KBM-7 (cell line): ENCODE measurements at regions not wholly inside any gene's neighbourhood (a gene's known extent, or its start where the extent isn't known, plus 50 kb on each side); places are given as distances from the start of the nearest gene placed in this dataset.
A peak's percentile ranks its signal among the peaks of the same experiment; 100 is the strongest.
"Not testable (repeated sequence)": the region's sequence is repeated elsewhere in the genome, so short reads cannot be mapped to it uniquely, and the experiment has no call there.

ENCODE experiments used
- DNase-seq: peaks from one replicate; pipeline ENCODE4 v3.0.0-alpha.2; 2015
- in situ Hi-C: fragments of 300-500 bp; cut with MboI; formaldehyde crosslinking; loops from 2 replicates; pipeline ENCODE4 v1.14.3; 2020; ENCODE audit warnings: low sequenced_read_pairs, low pct_unique_long_range_greater_than_20kb, mixed read lengths

- in situ Hi-C loops: no loop called here
- DNase-seq: no peak
Measured at GRCh38 chr7:119685906-119686305, 587.1 kb upstream of the KCND2 start.

- in situ Hi-C loops: no loop called here
- DNase-seq: no peak
Measured at GRCh38 chr7:119688831-119689230, 584.1 kb upstream of the KCND2 start.

DNA sequence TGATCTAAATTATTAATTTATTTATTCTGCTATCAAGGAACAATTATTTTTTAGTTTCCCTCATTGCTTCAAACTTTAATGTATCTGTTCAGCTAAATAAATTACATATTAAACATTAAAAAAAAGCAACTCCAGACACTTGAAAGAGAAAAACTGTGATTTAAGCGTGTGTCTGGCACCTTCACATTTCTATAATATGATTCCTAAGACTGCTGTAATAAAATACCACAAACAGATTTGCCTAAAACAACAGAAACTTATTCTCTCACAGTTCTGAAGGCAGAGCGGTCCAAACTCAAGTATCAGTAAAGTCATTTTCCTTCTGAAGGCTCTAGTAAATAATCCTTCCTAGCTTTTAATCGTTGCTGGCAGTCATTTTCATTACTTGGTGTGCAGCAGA, 580.4 kb upstream of the KCND2 start:
- DNase-seq: no peak
- in situ Hi-C loops: no loop called here

- DNase-seq: no peak
- in situ Hi-C loops: no loop called here
Measured at GRCh38 chr7:119694506-119694905, 578.5 kb upstream of the KCND2 start.

DNA sequence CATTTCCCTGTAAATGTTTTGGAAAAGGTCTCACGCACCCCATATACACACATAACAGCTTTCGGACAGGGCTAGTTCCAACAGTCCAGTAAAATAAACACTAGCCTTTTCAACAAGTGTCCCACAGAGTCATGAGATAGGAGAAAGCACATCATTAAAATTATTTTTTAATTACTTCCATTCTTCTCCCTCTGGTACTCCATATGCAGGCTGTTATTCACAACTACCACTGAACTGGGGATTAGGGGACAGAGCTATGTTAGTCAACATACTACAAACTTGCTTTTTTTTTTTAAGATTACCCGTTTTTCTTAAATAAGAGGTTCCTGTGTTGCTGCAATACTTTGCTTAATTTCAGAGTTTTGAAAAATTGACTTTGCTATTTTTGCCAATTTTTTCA, 576.6 kb upstream of the KCND2 start:
- in situ Hi-C loops: no loop called here
- no peak for DNase-seq

DNA sequence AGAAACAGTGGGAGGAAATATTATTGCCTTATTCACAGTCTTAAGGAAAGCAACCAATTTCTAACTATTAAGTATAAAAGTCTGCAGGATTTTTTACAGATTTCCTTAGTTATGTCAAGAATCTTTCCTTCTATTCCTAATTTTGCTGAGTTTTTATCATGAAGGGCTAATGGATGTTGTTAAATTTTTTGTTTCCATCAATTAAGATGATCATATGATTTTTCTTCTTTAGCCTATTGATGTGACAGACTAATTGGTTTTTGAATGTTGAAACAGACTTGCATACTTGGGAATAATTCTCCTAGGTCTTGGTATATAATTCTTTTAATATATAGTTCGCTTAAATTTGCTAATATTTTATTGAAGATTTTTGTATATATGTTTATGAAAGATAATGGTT, 569.1 kb upstream of the KCND2 start:
- in situ Hi-C loops: no loop called here
- DNase-seq: peak; percentile 2

- no peak for DNase-seq
- in situ Hi-C loops: no loop called here
Measured at GRCh38 chr7:119706608-119707007, 566.4 kb upstream of the KCND2 start.

- DNase-seq: no peak
- in situ Hi-C loops: no loop called here
Measured at GRCh38 chr7:119708891-119709290, 564.1 kb upstream of the KCND2 start.

- DNase-seq: no peak
- in situ Hi-C loops: no loop called here
Measured at GRCh38 chr7:119711104-119711503, 561.9 kb upstream of the KCND2 start.

DNA sequence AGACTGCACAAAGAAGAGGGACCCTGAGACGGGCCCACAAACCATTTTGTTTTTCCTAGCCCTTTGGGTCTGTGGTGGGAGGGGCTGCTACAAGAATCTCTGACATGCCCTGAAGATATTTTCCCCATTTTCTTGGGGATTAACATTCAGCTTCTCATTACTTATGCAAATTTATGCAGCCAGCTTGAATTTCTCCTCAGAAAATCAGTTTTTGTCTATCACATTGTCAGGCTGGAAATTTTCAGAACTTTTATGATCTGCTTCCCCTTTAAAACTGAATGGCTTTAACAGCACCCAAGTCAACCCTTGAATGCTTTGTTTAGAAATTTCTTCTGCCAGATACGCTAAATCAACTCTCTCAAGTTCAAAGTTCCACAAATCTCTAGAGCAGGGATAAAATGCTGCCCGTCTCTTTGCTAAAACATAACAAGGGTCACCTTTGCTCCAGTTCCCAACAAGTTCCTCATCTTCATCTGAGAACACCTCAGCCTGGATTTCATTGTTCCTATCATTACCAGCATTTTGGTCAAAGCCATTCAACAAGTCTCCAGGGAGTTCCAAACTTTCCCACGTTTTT, 560.0 kb upstream of the KCND2 start:
- DNase-seq: no peak
- in situ Hi-C loops: no loop called here

GRCh38 chr7:119713606-119714005, 559.4 kb upstream of the KCND2 start:
- in situ Hi-C loops: no loop called here
- DNase-seq: no peak

- DNase-seq: no peak
- in situ Hi-C loops: no loop called here
Measured at GRCh38 chr7:119720541-119720940, 552.4 kb upstream of the KCND2 start.

DNA sequence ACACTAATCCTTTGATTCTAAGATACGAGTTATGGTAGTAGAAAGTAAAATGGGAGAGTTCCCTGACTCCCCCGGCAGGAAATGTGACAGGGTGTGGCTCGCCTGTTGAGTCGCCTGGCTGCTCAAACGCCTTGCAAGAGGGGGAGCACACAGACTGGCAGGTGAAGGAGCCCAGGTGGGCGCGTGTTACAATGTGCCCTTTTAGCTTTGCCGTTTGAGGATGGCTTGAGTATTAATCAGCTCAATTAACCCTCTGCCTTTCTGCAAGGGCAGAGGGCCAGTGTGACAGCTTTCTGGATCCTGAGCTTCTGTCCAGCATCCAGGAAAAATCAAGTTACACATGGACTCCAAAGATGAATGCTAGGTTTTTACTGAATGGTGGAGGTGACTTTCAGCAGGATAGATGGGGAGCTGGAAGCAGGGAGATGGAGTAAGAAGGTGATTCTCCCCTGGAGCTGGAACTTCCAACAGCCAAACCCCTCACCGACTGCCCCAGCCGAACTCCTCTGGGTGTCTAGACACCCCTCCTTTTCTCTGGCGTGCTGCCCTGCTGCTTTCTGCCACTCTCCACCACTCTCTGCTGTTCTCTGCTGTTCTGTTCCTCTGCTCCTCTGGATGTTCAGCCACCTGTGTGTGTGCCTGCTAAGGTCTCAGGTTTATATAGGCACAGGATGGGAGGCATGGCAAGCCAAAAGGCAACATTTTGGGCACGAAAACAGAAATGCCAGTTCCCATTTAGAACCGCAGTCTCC, 548.8 kb upstream of the KCND2 start:
- in situ Hi-C loops: no loop called here
- DNase-seq: no peak

DNA sequence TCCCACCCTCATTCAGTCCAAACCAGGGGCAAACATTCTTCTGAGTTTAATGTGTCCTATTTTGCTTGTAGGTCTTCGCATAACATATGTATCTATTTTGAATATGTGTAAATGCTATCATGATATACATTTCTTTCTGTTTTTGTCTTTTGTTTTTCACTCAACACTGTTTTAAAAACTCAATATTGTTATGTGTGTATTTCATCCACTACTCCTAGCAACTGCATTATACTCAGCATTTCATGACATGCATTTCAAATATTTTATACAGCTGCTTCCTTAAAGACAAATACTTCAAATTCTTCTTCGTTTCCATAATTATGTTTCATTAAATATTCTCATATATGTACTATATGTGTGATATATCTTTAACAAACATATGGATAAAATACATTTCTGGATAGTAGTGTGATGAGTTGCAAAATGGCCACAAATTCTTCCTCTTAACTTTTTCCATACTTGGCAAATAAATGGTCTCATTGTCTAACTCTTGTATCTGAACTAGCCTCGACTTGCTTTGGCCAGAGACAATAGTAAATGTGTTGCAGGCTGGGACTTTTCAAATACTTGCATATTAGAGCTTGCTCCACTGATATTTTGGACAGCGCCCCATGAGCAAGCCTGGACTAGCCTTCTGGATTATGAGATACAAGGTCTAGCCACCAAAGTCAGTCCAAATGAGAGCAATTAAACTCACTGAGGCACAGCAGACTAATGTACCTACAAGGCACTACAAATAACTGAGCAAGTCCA, 539.7 kb upstream of the KCND2 start:
- in situ Hi-C loops: no loop called here
- DNase-seq: no peak

GRCh38 chr7:119737390-119737789, 535.6 kb upstream of the KCND2 start:
- no peak for DNase-seq
- in situ Hi-C loops: no loop called here

DNA sequence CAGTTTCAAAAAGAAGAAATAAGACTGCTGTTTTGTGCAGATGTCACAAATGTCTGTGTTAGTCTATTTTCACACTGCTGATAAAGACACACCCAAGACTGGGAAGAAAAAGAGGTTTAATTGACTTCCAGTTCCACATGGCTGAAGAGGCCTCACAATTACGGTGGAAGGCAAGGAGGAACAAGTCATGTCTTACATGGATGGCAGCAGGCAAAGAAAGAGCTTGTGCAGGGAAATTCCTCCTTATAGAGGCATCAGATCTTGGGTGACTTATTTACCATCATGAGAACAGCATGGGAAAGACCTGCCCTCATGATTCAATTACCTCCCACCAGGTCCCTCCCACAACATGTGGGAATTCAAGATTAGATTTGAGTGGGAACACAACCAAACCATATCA, 527.7 kb upstream of the KCND2 start:
- in situ Hi-C loops, DNase-seq: not testable (repeated sequence)

DNA sequence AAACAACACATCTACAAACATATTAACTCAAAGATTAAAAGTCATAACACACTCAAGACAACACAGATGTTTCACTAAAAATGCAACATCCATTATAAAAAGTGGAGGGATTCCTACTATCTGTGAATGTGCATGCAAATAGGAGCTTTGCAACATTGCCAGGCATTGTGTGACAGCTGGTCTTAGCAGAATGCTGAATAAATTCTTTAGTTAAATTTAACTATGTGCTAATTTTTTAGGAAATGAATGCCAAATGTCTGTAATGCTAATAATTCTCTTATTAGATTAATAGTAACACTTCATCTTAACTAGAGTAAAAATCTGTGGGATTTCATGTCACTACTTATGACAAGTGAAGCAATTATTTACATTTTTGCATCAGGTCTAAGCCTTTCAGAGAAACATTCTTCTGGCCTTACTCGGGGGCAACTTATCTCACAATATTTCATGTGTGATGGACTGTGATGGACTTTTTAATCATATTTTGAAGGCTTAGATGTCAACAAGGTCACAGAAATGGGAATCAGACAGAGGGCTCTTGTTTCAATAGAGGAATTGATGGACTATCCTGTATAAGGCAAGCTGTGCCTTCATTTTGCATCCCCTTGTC, 524.6 kb upstream of the KCND2 start:
- DNase-seq: no peak
- in situ Hi-C loops: no loop called here

GRCh38 chr7:119748991-119749390, 524.0 kb upstream of the KCND2 start:
- in situ Hi-C loops: no loop called here

GRCh38 chr7:119756687-119757086, 516.3 kb upstream of the KCND2 start:
- no peak for DNase-seq
- in situ Hi-C loops: no loop called here

More at GRCh38 chr7:119748991-119749390, 524.0 kb upstream of the KCND2 start:
- no peak for DNase-seq

DNA sequence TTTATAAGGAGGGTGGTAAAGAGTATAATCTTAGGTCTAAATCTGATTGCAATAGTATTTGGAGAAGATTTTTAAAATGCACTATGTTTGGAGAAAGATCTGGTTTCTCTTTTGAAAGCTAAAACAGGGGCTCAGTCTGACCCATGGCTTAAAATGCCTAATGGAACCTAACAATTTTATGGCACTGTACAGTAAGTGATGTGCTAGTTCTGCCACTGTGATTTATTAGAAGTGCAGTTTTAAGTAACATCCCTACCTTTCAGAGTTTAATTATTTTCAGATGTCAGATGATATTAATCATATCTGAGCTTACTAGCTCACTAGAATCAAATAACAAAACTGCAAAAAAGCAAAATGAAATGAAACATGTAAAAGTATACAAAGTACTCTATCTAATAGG, 514.7 kb upstream of the KCND2 start:
- in situ Hi-C loops: no loop called here
- DNase-seq: no peak
